Activated CD8-positive, alpha-beta memory T cell treated with anti-CD3 and anti-CD28 coated beads, Interleukin-2, amount 10 ng/mL, durations not matched to agents 7 days and 5 days (primary cell): ENCODE measurements at regions not wholly inside any gene's neighbourhood (a gene's known extent, or its start where the extent isn't known, plus 50 kb on each side); places are given as distances from the start of the nearest gene placed in this dataset.
"Not testable (repeated sequence)": the region's sequence is repeated elsewhere in the genome, so short reads cannot be mapped to it uniquely, and the experiment has no call there.

Experiments
- ATAC-seq: fragments of 150-1000 bp; cut with Tn5 transposase; one replicate; pipeline ENCODE4 v1.10.0; 2021; ENCODE audit warnings: moderate library complexity
- CTCF ChIA-PET: fragments of 350-600 bp; sonication (Branson Sonifier 250); formaldehyde crosslinking; loops from one replicate; lab custom pipeline; 2021; ENCODE audit warnings: antibody characterized with exemption; lab: Charles Lee
- DNase-seq: peaks from one replicate; pipeline ENCODE4 v3.0.0-alpha.2; 2020
- H3K27ac Mint-ChIP-seq: one replicate; pipeline ENCODE4 v1.8.0; 2021; ENCODE audit warnings: mild to moderate bottlenecking, mixed read lengths
- H3K27me3 Mint-ChIP-seq: one replicate; pipeline ENCODE4 v1.8.0; 2021; ENCODE audit warnings: mixed read lengths
- H3K36me3 Mint-ChIP-seq: one replicate; pipeline ENCODE4 v1.8.0; 2021; ENCODE audit warnings: mild to moderate bottlenecking, mixed read lengths
- H3K4me1 Mint-ChIP-seq: one replicate; pipeline ENCODE4 v1.8.0; 2021; ENCODE audit warnings: mixed read lengths
- H3K4me3 Mint-ChIP-seq: one replicate; pipeline ENCODE4 v1.8.0; 2021; ENCODE audit warnings: mild to moderate bottlenecking, moderate library complexity, mixed read lengths
- H3K9me3 Mint-ChIP-seq: one replicate; pipeline ENCODE4 v1.8.0; 2022; ENCODE audit warnings: low read depth, mixed read lengths

DNA sequence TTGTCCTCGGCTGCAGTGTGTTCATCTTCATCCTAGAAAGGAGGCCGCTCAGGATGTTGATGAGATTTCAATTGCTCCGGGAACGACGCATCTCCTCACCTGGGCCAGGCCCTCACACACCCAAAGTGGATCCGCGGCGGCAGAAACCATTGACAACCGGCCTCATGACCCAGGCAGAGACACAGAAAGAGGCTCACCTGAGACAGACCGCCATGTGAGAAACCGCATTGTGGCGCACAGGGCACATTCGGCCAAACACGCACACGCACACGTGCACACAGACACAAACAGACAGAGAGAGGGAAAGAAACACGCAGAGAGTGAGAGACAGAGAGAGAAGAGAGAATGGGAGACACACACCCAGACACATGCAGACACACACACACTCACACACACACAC is 3879.3 kb downstream of the SRGAP2C start:
- H3K36me3 Mint-ChIP-seq, CTCF ChIA-PET, ATAC-seq, H3K4me1 Mint-ChIP-seq, H3K27me3 Mint-ChIP-seq, H3K27ac Mint-ChIP-seq, H3K4me3 Mint-ChIP-seq, DNase-seq: not testable (repeated sequence)
- peaks cover 17% of the 10 kb centered on the region for H3K9me3 Mint-ChIP-seq

DNA sequence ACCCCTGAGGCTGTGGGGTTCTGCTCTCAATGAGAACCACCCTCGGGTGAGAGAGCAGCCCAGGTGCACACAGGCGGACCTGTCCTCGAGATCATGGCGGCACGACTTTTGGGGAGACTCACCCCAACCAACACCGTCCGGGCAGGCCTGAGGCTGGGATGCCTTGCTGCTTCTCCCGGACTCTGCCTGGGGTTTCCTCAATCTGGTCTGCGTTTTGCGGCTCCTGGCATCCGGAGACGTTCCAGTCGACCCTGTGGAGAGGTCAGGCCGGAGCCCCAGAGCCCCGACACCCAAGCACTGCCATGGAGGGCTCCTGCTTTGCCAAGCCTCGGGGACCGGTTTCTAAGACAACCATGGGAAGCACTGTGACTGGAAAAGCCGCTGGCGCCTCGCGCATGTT is 3879.7 kb downstream of the SRGAP2C start:
- DNase-seq (no peak), ATAC-seq (no peak)
- CTCF ChIA-PET, result no interaction called here
- Mint-ChIP-seq H3K4me1 (no peaks in the 10 kb centered on the region), H3K9me3 (peaks cover 21% of the 10 kb centered on the region), H3K36me3 (peaks cover 2% of the 10 kb centered on the region), H3K27ac (no peak overlapping the region), H3K27me3 (no peaks in the 10 kb centered on the region), H3K4me3 (no peak overlapping the region)

- peaks cover 4% of the 10 kb centered on the region for H3K36me3 Mint-ChIP-seq
- no peaks in the 10 kb centered on the region for H3K4me1 Mint-ChIP-seq
- no peaks in the 10 kb centered on the region for H3K27me3 Mint-ChIP-seq
- peaks cover 28% of the 10 kb centered on the region for H3K9me3 Mint-ChIP-seq
- ATAC-seq, result no peak
- no peak for DNase-seq
- CTCF ChIA-PET, result no interaction called here
- H3K4me3 Mint-ChIP-seq, result no peak overlapping the region
- H3K27ac Mint-ChIP-seq, result no peak overlapping the region
Measured at GRCh38 chr1:125065092-125065820, 3880.5 kb downstream of the SRGAP2C start.

GRCh38 chr1:125065821-125066180 is 3881.0 kb downstream of the SRGAP2C start:
- Mint-ChIP-seq H3K4me1 (no peaks in the 10 kb centered on the region), H3K9me3 (peaks cover 34% of the 10 kb centered on the region), H3K4me3 (no peak overlapping the region), H3K36me3 (peaks cover 9% of the 10 kb centered on the region), H3K27ac (no peak overlapping the region), H3K27me3 (no peaks in the 10 kb centered on the region)
- DNase-seq (no peak), ATAC-seq (no peak)
- CTCF ChIA-PET, result no interaction called here

- H3K36me3 Mint-ChIP-seq, result peaks cover 10% of the 10 kb centered on the region
- DNase-seq (no peak), ATAC-seq (no peak)
- CTCF ChIA-PET, result no interaction called here
- H3K27me3 Mint-ChIP-seq, result no peaks in the 10 kb centered on the region
- no peaks in the 10 kb centered on the region for H3K4me1 Mint-ChIP-seq
- H3K27ac Mint-ChIP-seq, result no peak overlapping the region
- no peak overlapping the region for H3K4me3 Mint-ChIP-seq
- H3K9me3 Mint-ChIP-seq, result peaks cover 38% of the 10 kb centered on the region
Measured at GRCh38 chr1:125066385-125066784, 3881.6 kb downstream of the SRGAP2C start.

- Mint-ChIP-seq H3K9me3 (peaks cover 40% of the 10 kb centered on the region), H3K36me3 (peaks cover 14% of the 10 kb centered on the region)
Measured at GRCh38 chr1:125066849-125067248, 3882.1 kb downstream of the SRGAP2C start.

GRCh38 chr1:125080077-125080476 is 3895.3 kb downstream of the SRGAP2C start:
- H3K27ac Mint-ChIP-seq, result no peak overlapping the region
- no peak for ATAC-seq
- no peak overlapping the region for H3K4me3 Mint-ChIP-seq
- H3K36me3 Mint-ChIP-seq, result peaks cover 29% of the 10 kb centered on the region
- CTCF ChIA-PET, result no interaction called here
- no peak for DNase-seq
- H3K4me1 Mint-ChIP-seq, result no peaks in the 10 kb centered on the region
- peaks cover 50% of the 10 kb centered on the region for H3K9me3 Mint-ChIP-seq
- H3K27me3 Mint-ChIP-seq, result no peaks in the 10 kb centered on the region

More at GRCh38 chr1:125066849-125067248, 3882.1 kb downstream of the SRGAP2C start:
- H3K4me3 Mint-ChIP-seq, CTCF ChIA-PET, DNase-seq, H3K27me3 Mint-ChIP-seq, ATAC-seq, H3K4me1 Mint-ChIP-seq, H3K27ac Mint-ChIP-seq: not testable (repeated sequence)

- no peak overlapping the region for H3K27ac Mint-ChIP-seq
- peaks cover 28% of the 10 kb centered on the region for H3K36me3 Mint-ChIP-seq
- H3K4me1 Mint-ChIP-seq, result no peaks in the 10 kb centered on the region
- no peak for DNase-seq
- no peak for ATAC-seq
- CTCF ChIA-PET, result no interaction called here
- no peak overlapping the region for H3K4me3 Mint-ChIP-seq
- H3K27me3 Mint-ChIP-seq, result no peaks in the 10 kb centered on the region
- peaks cover 39% of the 10 kb centered on the region for H3K9me3 Mint-ChIP-seq
Measured at GRCh38 chr1:125085720-125086591, 3901.2 kb downstream of the SRGAP2C start.

- peaks cover 34% of the 10 kb centered on the region for H3K9me3 Mint-ChIP-seq
- no peaks in the 10 kb centered on the region for H3K27me3 Mint-ChIP-seq
- CTCF ChIA-PET, result no interaction called here
- H3K36me3 Mint-ChIP-seq, result peaks cover 26% of the 10 kb centered on the region
- DNase-seq (no peak), ATAC-seq (no peak)
- no peak overlapping the region for H3K27ac Mint-ChIP-seq
- no peak overlapping the region for H3K4me3 Mint-ChIP-seq
- H3K4me1 Mint-ChIP-seq, result no peaks in the 10 kb centered on the region
Measured at GRCh38 chr1:125086611-125087010, 3901.8 kb downstream of the SRGAP2C start.

DNA sequence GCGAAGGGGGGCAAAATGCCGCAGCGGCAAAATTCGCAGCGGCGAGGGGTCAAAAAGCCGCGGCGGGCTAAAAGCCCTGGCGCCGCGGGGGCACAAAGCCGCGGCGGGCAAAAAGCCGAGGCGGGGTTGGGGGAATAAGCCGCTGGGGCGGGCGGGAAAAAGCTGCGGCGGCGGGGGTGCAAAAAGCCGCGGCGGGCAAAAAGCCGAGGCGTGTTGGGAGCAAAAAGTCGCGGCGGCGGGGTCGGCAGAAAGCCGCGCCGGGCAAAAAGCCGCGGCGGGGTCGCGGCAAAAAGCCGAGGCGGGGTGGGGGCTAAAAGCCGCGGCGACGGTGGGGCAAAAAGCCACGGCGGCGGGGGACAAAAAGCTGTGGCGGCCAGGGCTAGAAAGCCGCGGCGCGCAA is 3902.5 kb downstream of the SRGAP2C start:
- no peak overlapping the region for H3K4me3 Mint-ChIP-seq
- ATAC-seq (no peak), DNase-seq (no peak)
- H3K27me3 Mint-ChIP-seq, result no peaks in the 10 kb centered on the region
- H3K27ac Mint-ChIP-seq, result no peak overlapping the region
- CTCF ChIA-PET, result no interaction called here
- peaks cover 22% of the 10 kb centered on the region for H3K36me3 Mint-ChIP-seq
- no peaks in the 10 kb centered on the region for H3K4me1 Mint-ChIP-seq
- H3K9me3 Mint-ChIP-seq, result peaks cover 30% of the 10 kb centered on the region

GRCh38 chr1:125087691-125088090 is 3902.9 kb downstream of the SRGAP2C start:
- Mint-ChIP-seq H3K36me3 (peaks cover 22% of the 10 kb centered on the region), H3K4me3 (no peak overlapping the region), H3K27me3 (no peaks in the 10 kb centered on the region), H3K9me3 (peaks cover 29% of the 10 kb centered on the region), H3K27ac (peak overlapping the region; percentile 9), H3K4me1 (no peaks in the 10 kb centered on the region)
- ATAC-seq (no peak), DNase-seq (no peak)
- CTCF ChIA-PET, result no interaction called here

DNA sequence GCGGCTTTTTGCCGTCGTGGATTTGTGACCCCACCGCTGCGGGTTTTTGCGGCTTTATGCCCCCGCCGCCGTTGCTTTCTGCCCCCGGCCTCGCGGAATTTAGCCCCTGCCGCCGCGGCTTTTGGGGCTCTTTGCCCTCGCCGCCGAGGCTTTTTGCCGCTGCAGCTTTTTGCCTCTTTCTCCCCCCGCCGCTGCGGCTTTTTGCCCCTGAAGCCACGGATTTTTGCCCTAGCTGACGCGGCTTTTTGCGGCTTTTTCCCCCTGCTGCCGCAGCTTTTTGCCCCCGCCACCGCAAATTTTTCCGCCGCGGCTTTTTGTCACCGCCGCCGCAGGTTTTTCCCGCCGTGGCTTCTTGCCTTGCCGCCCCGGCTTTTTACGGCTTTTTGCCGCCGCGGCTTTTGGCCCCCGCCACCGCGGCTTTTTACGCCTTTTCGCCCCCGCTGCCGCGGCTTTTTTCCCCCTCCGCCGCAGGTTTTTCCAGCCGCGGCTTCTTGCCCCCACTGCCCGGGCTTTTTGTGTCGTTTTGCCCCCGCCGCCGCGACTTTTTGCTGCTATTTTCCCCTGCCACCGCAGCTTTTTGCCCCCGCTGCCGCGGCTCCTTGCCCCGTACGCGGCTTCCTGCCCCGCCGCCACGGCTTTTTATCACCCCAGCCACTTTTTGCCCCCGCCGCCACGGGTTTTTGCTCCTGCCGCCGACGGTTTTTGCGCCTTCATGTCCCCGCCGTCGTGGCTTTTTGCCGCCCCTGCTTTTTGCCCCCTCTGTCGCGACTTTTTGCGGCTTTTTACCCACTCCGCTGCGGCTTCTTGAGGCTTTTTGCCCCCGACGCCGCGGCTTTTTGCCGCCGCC is 3933.6 kb downstream of the SRGAP2C start:
- H3K9me3 Mint-ChIP-seq, result peaks cover 7% of the 10 kb centered on the region
- CTCF ChIA-PET, result no interaction called here
- ATAC-seq (no peak), DNase-seq (no peak)
- H3K27ac Mint-ChIP-seq, result no peak overlapping the region
- H3K4me1 Mint-ChIP-seq, result no peaks in the 10 kb centered on the region
- no peak overlapping the region for H3K4me3 Mint-ChIP-seq
- H3K36me3 Mint-ChIP-seq, result peaks cover 6% of the 10 kb centered on the region
- H3K27me3 Mint-ChIP-seq, result no peaks in the 10 kb centered on the region

DNA sequence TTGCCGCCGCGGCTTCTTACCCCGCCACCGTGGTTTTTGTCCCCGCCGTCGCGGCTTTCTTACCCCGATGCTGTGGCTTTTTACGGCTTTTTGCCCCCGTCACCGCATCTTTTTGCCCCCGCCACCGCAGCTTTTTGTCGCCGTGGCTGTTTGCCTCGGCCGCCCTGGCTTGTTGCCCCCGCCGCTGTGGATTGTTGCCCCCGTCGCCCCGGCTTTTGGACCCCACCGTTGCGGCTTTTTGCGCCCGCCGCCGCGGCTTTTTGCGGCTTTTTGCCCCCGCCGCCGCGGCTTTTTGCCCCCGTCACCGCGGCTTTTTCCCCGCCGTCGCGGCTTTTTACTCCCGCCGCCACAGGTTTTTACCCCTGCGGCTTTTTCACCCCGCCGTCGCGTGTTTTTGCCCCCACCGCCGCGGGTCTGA is 3934.3 kb downstream of the SRGAP2C start:
- peaks cover 12% of the 10 kb centered on the region for H3K9me3 Mint-ChIP-seq
- CTCF ChIA-PET, result no interaction called here
- no peak overlapping the region for H3K4me3 Mint-ChIP-seq
- H3K27me3 Mint-ChIP-seq, result no peaks in the 10 kb centered on the region
- DNase-seq, result no peak
- no peak overlapping the region for H3K27ac Mint-ChIP-seq
- H3K4me1 Mint-ChIP-seq, result no peaks in the 10 kb centered on the region
- H3K36me3 Mint-ChIP-seq, result peaks cover 6% of the 10 kb centered on the region
- ATAC-seq, result no peak
